Keratinocyte (primary cell): ENCODE measurements at regions not wholly inside any gene's neighbourhood (a gene's known extent, or its start where the extent isn't known, plus 50 kb on each side); places are given as distances from the start of the nearest gene placed in this dataset.

ENCODE experiments used
- EZH2 ChIP-seq: IDR thresholded peaks from one replicate; pipeline ENCODE4 v1.6.1; 2012; ENCODE audit warnings: inconsistent platforms, mild to moderate bottlenecking, low read length, moderate library complexity
- TF ChIP-seq, protein P1 (sequence below), 3 experiments: IDR thresholded peaks in 1 of 3; conservative IDR thresholded peaks in 1 of 3; optimal IDR thresholded peaks in 1 of 3; 2 replicates in 2 of 3; 3 replicates in 1 of 3; pipeline versions ENCODE3 to v1.5.1; 2011; ENCODE audit warnings: low read length in 3 of 3, mild to moderate bottlenecking in 3 of 3, moderate library complexity in 2 of 3, control low read depth in 1 of 3, inconsistent platforms in 1 of 3; ENCODE audit not compliant: insufficient read depth in 2 of 3; ENCODE audit errors: extremely low read depth in 1 of 3

- TF ChIP-seq, protein P1, sequence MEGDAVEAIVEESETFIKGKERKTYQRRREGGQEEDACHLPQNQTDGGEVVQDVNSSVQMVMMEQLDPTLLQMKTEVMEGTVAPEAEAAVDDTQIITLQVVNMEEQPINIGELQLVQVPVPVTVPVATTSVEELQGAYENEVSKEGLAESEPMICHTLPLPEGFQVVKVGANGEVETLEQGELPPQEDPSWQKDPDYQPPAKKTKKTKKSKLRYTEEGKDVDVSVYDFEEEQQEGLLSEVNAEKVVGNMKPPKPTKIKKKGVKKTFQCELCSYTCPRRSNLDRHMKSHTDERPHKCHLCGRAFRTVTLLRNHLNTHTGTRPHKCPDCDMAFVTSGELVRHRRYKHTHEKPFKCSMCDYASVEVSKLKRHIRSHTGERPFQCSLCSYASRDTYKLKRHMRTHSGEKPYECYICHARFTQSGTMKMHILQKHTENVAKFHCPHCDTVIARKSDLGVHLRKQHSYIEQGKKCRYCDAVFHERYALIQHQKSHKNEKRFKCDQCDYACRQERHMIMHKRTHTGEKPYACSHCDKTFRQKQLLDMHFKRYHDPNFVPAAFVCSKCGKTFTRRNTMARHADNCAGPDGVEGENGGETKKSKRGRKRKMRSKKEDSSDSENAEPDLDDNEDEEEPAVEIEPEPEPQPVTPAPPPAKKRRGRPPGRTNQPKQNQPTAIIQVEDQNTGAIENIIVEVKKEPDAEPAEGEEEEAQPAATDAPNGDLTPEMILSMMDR (optimal IDR thresholded peaks at IDR 0.05 in 1 of 3, IDR thresholded peaks at IDR 0.05 in 1 of 3, conservative IDR thresholded peaks at IDR 0.05 in 1 of 3; ENCODE audit: extremely low read depth in 1 of 3, insufficient read depth in 2 of 3, low read length in 3 of 3), result no peak
- TF ChIP-seq EZH2, result no peak
These were observed 372.6 kb upstream of the RIOK2 start for GRCh38 chr5:97555644-97555981.
